Glomerular endothelial cell (primary cell): ENCODE measurements at regions not wholly inside any gene's neighbourhood (a gene's known extent, or its start where the extent isn't known, plus 50 kb on each side); places are given as distances from the start of the nearest gene placed in this dataset.
"Not testable (repeated sequence)": the region's sequence is repeated elsewhere in the genome, so short reads cannot be mapped to it uniquely, and the experiment has no call there.

Source experiments
- DNase-seq: peaks from one replicate; pipeline ENCODE4 v3.0.0-alpha.2; 2011; ENCODE audit warnings: low read depth, low spot score; ENCODE audit errors: extremely low read depth

GRCh38 chr2:185473838-185474237, 264.8 kb upstream of the FSIP2 start:
- DNase-seq, result no peak

GRCh38 chr2:185475914-185476313, 262.7 kb upstream of the FSIP2 start:
- DNase-seq, result no peak

- DNase-seq, result no peak
Measured at GRCh38 chr2:185477452-185477851, 261.2 kb upstream of the FSIP2 start.

GRCh38 chr2:185484602-185485001, 254.0 kb upstream of the FSIP2 start:
- no peak for DNase-seq

GRCh38 chr2:185502351-185502750, 236.3 kb upstream of the FSIP2 start:
- DNase-seq, result no peak

- DNase-seq, result no peak
Measured at GRCh38 chr2:185507719-185508118, 230.9 kb upstream of the FSIP2 start.

GRCh38 chr2:185510060-185510459, 228.5 kb upstream of the FSIP2 start:
- DNase-seq, result no peak

- no peak for DNase-seq
Measured at GRCh38 chr2:185511925-185512324, 226.7 kb upstream of the FSIP2 start.

- no peak for DNase-seq
Measured at GRCh38 chr2:185522472-185522871, 216.1 kb upstream of the FSIP2 start.

GRCh38 chr2:185524242-185524641, 214.4 kb upstream of the FSIP2 start:
- DNase-seq, result not testable (repeated sequence)

GRCh38 chr2:185526161-185526560, 212.4 kb upstream of the FSIP2 start:
- no peak for DNase-seq

GRCh38 chr2:185531721-185532120, 206.9 kb upstream of the FSIP2 start:
- no peak for DNase-seq

- no peak for DNase-seq
Measured at GRCh38 chr2:185537689-185538088, 200.9 kb upstream of the FSIP2 start.

GRCh38 chr2:185567196-185567595, 171.4 kb upstream of the FSIP2 start:
- no peak for DNase-seq

- DNase-seq, result no peak
Measured at GRCh38 chr2:185567940-185568339, 170.7 kb upstream of the FSIP2 start.

- no peak for DNase-seq
Measured at GRCh38 chr2:185578322-185578721, 160.3 kb upstream of the FSIP2 start.

GRCh38 chr2:185583058-185583816, 155.4 kb upstream of the FSIP2 start:
- peak; percentile 1 for DNase-seq

- DNase-seq, result not testable (repeated sequence)
Measured at GRCh38 chr2:185585165-185585564, 153.4 kb upstream of the FSIP2 start.

- not testable (repeated sequence) for DNase-seq
Measured at GRCh38 chr2:185591276-185591675, 147.3 kb upstream of the FSIP2 start.

- DNase-seq, result no peak
Measured at GRCh38 chr2:185607945-185608344, 130.7 kb upstream of the FSIP2 start.

- DNase-seq, result no peak
Measured at GRCh38 chr2:185608799-185609198, 129.8 kb upstream of the FSIP2 start.

- DNase-seq, result no peak
Measured at GRCh38 chr2:185610301-185610700, 128.3 kb upstream of the FSIP2 start.

GRCh38 chr2:185618625-185619024, 120.0 kb upstream of the FSIP2 start:
- no peak for DNase-seq
